Gastroesophageal sphincter (tissue), 4 donors: ENCODE measurements at regions not wholly inside any gene's neighbourhood (a gene's known extent, or its start where the extent isn't known, plus 50 kb on each side); places are given as distances from the start of the nearest gene placed in this dataset.

Experiments
- ATAC-seq: fragments of 150-250 bp; one replicate; pipeline ENCODE4 v1.9.1; 2016; ENCODE audit warnings: mild to moderate bottlenecking, moderate library complexity
- H3K27ac ChIP-seq, 4 donors: fragments of 200-600 bp; sonication (generic) in 3 of 4; 1 replicate in 3 of 4; 2 replicates in 1 of 4; pipeline ENCODE4 v1.5.1; 2016 to 2019
- H3K27me3 ChIP-seq: fragments of 200-600 bp; sonication (generic); one replicate; pipeline ENCODE4 v1.5.1; 2019
- H3K36me3 ChIP-seq, 2 donors: fragments of 200-600 bp; sonication (generic); one replicate each; pipeline ENCODE4 v1.5.1; 2019; ENCODE audit warnings: control low read depth in 1 of 2
- H3K4me1 ChIP-seq, 3 donors: fragments of 200-600 bp; sonication (generic); 1 replicate in 2 of 3; 2 replicates in 1 of 3; pipeline ENCODE4 v1.5.1; 2016 to 2019; ENCODE audit warnings: control low read depth in 2 of 3
- H3K4me3 ChIP-seq, 2 donors: fragments of 200-600 bp; sonication (generic); one replicate each; pipeline ENCODE4 v1.5.1; 2019; ENCODE audit warnings: mild to moderate bottlenecking in 1 of 2, moderate library complexity in 1 of 2
- H3K9me3 ChIP-seq, 3 donors: fragments of 200-600 bp; sonication (generic); one replicate each; pipeline ENCODE4 v1.5.1; 2017 to 2019; ENCODE audit warnings: control low read depth in 2 of 3
- EP300 ChIP-seq: sonication (generic); formaldehyde crosslinking; IDR thresholded peaks from one replicate; pipeline ENCODE4 v1.6.1; 2017; ENCODE audit warnings: antibody characterized with exemption, mild to moderate bottlenecking
- POLR2A ChIP-seq, 2 donors: fragments of 450-650 bp; IDR thresholded peaks; one replicate each; pipeline ENCODE4 v1.6.1; 2017; ENCODE audit warnings: antibody characterized with exemption in 2 of 2, mild to moderate bottlenecking in 2 of 2, moderate library complexity in 1 of 2
- POLR2AphosphoS5 ChIP-seq: sonication (generic); formaldehyde crosslinking; IDR thresholded peaks from one replicate; pipeline ENCODE4 v1.6.1; 2017; ENCODE audit warnings: antibody characterized with exemption
- WGBS, 2 donors: methylation state at CpG; one replicate each; pipeline ENCODE4 v1.1.5; 2018; ENCODE audit warnings: low coverage in 1 of 2; 5-methylcytosine and 5-hydroxymethylcytosine counted together
- TF ChIP-seq, protein P1 (sequence below), 4 experiments: fragments of 200-600 bp in 2 of 4; fragments of 450-650 bp in 2 of 4; sonication (generic) in 1 of 4; IDR thresholded peaks; one replicate each; pipeline ENCODE4 v1.5.1; 2017 to 2019; ENCODE audit warnings: antibody characterized with exemption in 4 of 4, mild to moderate bottlenecking in 2 of 4, moderate library complexity in 2 of 4

DNA sequence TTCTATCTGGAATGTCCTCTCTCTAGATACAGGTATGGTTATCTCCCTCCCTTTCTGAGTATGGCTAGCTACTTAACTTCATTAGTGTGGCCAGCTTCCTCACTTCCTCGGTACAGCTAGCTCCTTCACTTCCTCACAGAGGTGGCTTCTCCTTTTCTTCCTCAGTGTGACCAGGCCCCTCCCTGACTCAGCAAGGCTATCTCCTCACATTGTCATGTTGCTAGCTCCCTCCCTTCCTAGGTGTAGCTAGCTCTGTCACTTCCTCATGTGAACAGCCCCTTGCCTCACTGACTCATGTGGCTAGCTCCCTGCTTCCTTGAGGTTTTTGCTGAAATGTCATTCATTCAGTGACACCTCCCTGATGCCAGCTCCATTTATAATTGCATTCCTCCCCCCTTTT is 67.3 kb upstream of the DDIT4L start:
- no peak overlapping the region for H3K4me3 ChIP-seq
- WGBS, 2 donors = 17 to 78% methylated on average over 1 of the region's 1 CpG
- H3K9me3 ChIP-seq = no peaks in the 10 kb centered on the region

GRCh38 chr4:100254237-100254636 is 64.0 kb upstream of the DDIT4L start:
- Histone ChIP-seq H3K9me3 (no peaks in the 10 kb centered on the region), H3K27me3 (no peaks in the 10 kb centered on the region), H3K4me1 (no peaks in the 10 kb centered on the region), H3K4me3 (no peak overlapping the region), H3K27ac (no peak overlapping the region), H3K36me3 (no peaks in the 10 kb centered on the region)
- no peak for TF ChIP-seq EP300
- no peak for TF ChIP-seq POLR2AphosphoS5
- TF ChIP-seq, protein P1, sequence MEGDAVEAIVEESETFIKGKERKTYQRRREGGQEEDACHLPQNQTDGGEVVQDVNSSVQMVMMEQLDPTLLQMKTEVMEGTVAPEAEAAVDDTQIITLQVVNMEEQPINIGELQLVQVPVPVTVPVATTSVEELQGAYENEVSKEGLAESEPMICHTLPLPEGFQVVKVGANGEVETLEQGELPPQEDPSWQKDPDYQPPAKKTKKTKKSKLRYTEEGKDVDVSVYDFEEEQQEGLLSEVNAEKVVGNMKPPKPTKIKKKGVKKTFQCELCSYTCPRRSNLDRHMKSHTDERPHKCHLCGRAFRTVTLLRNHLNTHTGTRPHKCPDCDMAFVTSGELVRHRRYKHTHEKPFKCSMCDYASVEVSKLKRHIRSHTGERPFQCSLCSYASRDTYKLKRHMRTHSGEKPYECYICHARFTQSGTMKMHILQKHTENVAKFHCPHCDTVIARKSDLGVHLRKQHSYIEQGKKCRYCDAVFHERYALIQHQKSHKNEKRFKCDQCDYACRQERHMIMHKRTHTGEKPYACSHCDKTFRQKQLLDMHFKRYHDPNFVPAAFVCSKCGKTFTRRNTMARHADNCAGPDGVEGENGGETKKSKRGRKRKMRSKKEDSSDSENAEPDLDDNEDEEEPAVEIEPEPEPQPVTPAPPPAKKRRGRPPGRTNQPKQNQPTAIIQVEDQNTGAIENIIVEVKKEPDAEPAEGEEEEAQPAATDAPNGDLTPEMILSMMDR (IDR thresholded peaks at IDR 0.05) = no peak
- no peak for TF ChIP-seq POLR2A (IDR thresholded peaks at IDR 0.05)
- WGBS, 2 donors = 100% methylated on average over 1 of the region's 1 CpG
- no peak for ATAC-seq

More for the DNA sequence above, 67.3 kb upstream of the DDIT4L start:
- no peaks in the 10 kb centered on the region for H3K4me1 ChIP-seq
- no peak for ATAC-seq
- H3K27ac ChIP-seq = no peak overlapping the region
- TF ChIP-seq POLR2A (IDR thresholded peaks at IDR 0.05) (no peak), EP300 (no peak), POLR2AphosphoS5 (no peak)
- TF ChIP-seq, protein P1 (IDR thresholded peaks at IDR 0.05) = no peak
- H3K36me3 ChIP-seq = no peaks in the 10 kb centered on the region
- no peaks in the 10 kb centered on the region for H3K27me3 ChIP-seq

DNA sequence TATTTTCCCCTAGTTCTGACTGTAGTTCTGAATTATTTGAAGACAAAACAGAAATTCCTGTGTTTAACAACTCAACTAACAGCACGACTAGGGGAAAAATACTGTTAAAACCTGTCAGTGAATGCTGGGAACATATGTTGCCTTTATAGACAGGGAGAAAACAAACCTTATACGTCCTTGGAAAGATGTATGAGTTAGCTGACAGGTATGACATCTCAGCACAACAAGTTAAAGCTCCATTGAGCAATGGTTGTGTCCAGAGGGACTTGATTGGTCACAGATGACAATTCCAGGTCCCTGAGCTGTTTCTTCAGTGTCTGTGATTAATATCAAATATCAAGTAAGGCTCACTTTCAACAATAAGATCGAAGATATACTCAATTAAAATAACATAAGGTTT is 58.2 kb upstream of the DDIT4L start:
- 24 to 44% methylated on average over 2 to 3 of the region's 3 CpGs for WGBS, 2 donors
- H3K4me3 ChIP-seq = no peak overlapping the region
- TF ChIP-seq EP300 = no peak
- no peak for TF ChIP-seq POLR2A (IDR thresholded peaks at IDR 0.05)
- no peak for TF ChIP-seq POLR2AphosphoS5
- TF ChIP-seq, protein P1 (IDR thresholded peaks at IDR 0.05) = no peak
- no peaks in the 10 kb centered on the region for H3K4me1 ChIP-seq
- H3K36me3 ChIP-seq = no peaks in the 10 kb centered on the region
- no peak overlapping the region for H3K27ac ChIP-seq
- no peaks in the 10 kb centered on the region for H3K27me3 ChIP-seq
- ATAC-seq = no peak
- no peaks in the 10 kb centered on the region for H3K9me3 ChIP-seq

DNA sequence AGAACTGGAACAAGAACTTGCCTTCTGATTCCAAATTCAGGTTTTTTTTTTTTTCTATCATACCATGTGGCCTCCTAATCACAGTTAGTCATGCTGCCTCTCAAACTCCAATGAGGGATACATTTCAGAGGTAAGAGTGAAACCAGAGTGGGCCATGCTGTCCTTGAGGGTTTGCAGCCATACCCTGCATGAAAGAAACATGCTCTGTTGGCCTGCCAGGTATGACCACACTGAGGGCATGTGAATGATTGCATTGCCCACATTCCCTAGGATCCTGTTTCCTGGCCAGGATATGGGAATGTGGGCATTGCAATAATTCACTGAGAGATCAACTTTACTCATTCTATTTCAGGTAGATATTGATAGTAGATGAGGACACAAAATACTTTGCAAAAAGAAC is 56.4 kb upstream of the DDIT4L start:
- TF ChIP-seq, protein P1 (IDR thresholded peaks at IDR 0.05) = no peak
- H3K27ac ChIP-seq = no peak overlapping the region
- ATAC-seq = no peak

DNA sequence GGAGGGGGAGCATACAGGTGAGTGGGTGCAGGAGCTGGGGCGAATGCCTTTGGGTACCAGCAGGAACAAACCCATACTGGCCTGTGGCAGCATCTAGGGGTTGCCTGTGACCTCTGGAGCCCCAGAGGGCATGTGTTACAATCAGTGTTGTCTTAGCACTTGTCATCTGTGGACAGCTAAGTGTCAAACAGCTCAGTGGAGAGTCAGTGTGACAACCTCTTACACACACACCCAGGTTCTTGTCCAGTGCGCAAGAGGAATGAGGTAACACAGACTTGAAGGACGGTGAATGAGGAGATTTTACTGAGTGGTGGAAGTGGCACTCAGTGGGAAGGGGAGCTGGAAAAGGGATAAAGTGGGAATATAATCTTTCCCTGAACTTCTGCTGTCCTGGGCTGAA is 54.1 kb upstream of the DDIT4L start:
- no peaks in the 10 kb centered on the region for H3K36me3 ChIP-seq
- TF ChIP-seq EP300 = no peak
- TF ChIP-seq, protein P1 (IDR thresholded peaks at IDR 0.05) = no peak
- TF ChIP-seq POLR2A (IDR thresholded peaks at IDR 0.05) = no peak
- TF ChIP-seq POLR2AphosphoS5 = no peak

More for the DNA sequence above, 56.4 kb upstream of the DDIT4L start:
- Histone ChIP-seq H3K27me3 (no peaks in the 10 kb centered on the region), H3K4me1 (no peaks in the 10 kb centered on the region), H3K4me3 (no peak overlapping the region), H3K9me3 (no peaks in the 10 kb centered on the region), H3K36me3 (no peaks in the 10 kb centered on the region)

More for the DNA sequence above, 54.1 kb upstream of the DDIT4L start:
- Histone ChIP-seq H3K4me3 (no peak overlapping the region), H3K27ac (no peak overlapping the region), H3K27me3 (no peaks in the 10 kb centered on the region), H3K9me3 (no peaks in the 10 kb centered on the region), H3K4me1 (no peaks in the 10 kb centered on the region)
- no peak for ATAC-seq
- WGBS, 2 donors = 94 to 100% methylated on average over 1 to 2 of the region's 3 CpGs
